ENCODE measurements at regions not wholly inside any gene's neighbourhood (a gene's known extent, or its start where the extent isn't known, plus 50 kb on each side); places are given as distances from the start of the nearest gene placed in this dataset.

DNA sequence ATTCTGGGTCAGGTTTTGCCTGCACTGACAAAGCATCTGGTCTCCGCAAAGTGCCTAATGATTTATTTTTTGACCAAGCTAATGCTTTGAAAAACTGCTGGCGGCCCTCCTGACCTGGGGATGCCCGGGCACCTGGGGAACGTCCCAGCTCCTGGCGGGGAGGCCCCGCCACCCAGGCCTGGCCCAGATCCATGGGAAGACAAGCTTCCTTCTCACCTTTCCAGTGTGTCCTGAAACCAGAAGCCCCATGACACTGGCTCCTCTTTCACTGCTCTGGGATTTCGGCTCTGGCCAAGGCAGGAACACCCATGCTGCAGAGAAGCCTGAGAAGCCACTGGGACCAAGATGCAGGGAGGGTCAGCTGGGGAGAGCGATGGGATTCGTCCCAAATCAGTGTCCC lies 144.1 kb downstream of the SEC61B start:
- no peak for DNase-seq

GRCh38 chr9:99366621-99367020 lies 144.5 kb downstream of the SEC61B start:
- no peak for DNase-seq

GRCh38 chr9:99368341-99369326 lies 146.6 kb downstream of the SEC61B start:
- no peak for DNase-seq

GRCh38 chr9:99369327-99369722 lies 147.2 kb downstream of the SEC61B start:
- no peak for DNase-seq

DNA sequence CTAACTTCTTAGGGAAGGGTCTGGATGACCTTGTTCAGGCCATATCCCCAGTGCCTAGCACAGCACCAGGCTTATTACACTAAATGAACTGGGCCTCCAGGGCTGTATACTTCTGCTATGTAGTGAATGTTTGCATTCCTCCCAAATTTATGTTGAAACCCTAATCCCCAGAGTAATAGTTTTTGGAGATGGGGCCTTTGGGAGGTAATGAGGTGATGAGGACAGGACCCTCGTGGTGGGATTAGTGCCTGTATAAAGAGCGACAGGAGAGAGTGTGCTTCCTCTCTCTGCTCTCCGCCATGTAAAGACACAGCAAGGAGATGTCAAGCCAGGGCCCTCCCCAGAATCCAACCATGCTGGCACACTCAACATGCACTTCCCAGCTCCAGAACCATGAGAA lies 148.3 kb downstream of the SEC61B start:
- no peak for DNase-seq

DNA sequence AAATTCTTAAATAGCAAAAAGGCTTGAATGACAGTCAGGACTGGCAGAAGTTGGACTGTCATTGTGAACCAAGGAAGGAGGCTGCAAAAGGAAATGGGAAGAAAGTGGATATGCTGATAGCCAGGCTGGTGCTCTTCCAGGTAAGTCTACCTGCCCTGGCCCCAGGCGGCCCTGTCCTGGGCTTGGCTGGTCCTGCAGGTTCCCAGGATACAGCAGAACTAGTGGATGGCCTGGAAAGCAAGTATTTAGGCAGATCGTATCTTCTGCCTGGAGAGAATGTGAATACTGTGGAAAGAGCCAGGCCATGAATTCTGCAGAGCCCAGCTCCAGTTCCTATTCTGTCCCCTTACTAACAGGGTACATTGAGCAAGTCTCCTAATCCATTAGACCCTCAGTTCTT lies 149.3 kb downstream of the SEC61B start:
- no peak for DNase-seq

GRCh38 chr9:99373912-99374311 lies 151.8 kb downstream of the SEC61B start:
- DNase-seq = no peak

DNA sequence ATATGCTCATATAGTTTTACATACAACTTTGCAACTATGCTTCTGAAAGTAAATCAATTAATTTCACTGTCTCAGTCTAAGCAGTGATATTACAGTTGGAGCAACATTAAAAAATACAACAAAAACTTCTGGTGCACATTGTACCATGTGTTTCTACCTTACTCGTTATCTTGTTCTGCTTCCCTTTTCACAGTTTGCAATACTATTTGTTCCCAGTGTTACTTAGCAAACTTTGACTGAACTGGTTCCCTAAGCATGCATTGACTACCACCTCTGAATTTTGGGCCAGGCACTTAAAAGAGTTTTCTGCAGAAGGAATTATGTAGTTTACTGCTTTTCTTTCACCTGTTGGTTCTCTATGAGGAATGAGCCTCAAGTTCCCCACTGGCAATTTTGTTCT lies 152.7 kb downstream of the SEC61B start:
- no peak for DNase-seq

GRCh38 chr9:99375481-99375880 lies 153.4 kb downstream of the SEC61B start:
- DNase-seq = no peak

GRCh38 chr9:99377790-99378775 lies 156.0 kb downstream of the SEC61B start:
- no peak for DNase-seq

- DNase-seq = no peak
These were observed 161.5 kb downstream of the SEC61B start for GRCh38 chr9:99383536-99383935.

GRCh38 chr9:99385215-99385614 lies 163.1 kb downstream of the SEC61B start:
- no peak for DNase-seq

GRCh38 chr9:99385814-99386279 lies 163.8 kb downstream of the SEC61B start:
- DNase-seq = no peak

DNA sequence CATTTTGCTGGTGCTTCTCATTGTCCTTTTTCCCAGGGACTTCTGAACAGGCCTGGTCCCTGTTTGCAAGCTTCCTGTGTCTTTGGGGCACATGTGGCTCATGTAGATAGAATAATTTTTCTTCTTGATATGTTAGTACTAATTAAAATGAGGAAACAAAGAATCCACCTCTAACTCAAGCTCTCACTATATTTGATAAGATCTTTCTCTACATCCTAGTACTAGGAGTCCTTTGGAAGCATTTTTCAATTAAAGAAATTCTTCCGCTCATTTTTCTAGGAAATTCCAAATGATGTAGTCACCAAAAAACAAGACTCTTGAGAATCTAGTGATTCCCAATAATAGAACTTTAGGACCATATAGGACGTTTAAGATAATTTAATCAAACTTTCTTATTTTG lies 165.3 kb downstream of the SEC61B start:
- no peak for DNase-seq

- no peak for DNase-seq
These were observed 167.3 kb downstream of the SEC61B start for GRCh38 chr9:99389087-99390033.

DNA sequence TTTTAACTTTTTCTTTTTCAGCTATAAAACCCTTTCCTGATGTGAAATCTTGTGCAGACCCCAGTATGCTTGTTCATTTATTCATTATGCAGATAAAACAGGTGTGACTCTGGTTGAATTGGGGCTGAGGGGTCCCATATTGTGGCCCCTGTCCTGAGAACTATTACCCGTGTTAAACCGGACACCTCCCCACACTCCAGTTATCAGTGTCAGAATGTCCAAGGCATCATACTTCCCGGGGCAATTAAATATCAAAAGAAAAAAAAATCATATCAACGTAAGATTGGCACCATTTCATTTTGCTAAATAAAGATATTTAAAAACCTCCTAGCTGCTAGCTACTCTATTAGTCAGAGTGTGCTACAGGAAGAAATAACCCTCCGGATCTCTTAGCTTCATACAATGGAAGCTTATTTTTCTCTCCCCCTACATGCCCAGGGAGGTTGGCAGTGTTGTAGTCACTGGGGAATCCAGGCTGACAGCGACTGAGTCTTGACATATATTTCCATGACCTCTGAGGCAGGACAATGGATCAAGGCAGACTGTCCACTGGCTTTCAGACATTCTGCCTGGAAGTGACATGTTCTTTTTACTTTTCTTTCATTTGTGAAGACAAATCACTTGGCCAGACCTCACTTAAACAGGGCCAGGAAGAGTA lies 170.0 kb downstream of the SEC61B start:
- DNase-seq = no peak

DNA sequence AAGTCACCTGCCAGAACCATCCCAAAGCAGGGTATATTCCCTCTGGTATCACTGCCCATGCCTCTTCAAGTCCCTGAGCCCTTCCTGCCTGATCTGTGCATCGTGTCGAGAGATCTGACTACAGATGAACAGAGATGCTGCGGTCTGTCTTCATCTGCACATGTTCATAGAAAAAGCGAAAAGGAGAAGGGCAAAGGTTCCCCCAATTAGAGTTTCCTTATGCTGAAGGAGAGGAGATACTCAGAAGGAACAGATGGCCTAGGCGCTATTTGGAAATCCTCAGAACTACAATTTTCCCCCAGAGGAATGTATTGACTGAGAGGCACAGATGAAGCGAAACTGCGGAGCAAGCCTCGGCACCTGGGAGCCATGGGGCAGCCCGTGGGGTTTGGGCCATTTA lies 170.9 kb downstream of the SEC61B start:
- no peak for DNase-seq

DNA sequence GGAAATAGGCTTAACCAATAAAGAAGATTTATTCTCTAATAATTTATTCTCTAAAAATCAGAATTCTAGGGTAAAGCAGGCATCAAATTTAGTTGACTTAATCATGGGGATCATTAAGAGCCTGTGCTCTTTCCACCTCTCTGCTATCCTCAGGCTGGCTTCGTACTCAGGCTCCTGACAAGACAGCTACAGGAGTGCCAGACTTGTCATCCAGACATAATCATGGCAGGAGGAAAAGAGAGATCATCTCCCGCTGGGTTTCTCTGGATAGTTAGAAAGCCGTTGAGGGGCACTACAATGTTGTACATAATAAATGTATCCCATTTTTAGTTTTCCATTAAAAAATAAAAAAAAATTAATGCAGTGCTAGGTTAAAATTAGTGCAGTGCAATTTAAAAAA lies 171.9 kb downstream of the SEC61B start:
- DNase-seq = no peak

- no peak for DNase-seq
These were observed 176.2 kb downstream of the SEC61B start for GRCh38 chr9:99398241-99398640.

DNA sequence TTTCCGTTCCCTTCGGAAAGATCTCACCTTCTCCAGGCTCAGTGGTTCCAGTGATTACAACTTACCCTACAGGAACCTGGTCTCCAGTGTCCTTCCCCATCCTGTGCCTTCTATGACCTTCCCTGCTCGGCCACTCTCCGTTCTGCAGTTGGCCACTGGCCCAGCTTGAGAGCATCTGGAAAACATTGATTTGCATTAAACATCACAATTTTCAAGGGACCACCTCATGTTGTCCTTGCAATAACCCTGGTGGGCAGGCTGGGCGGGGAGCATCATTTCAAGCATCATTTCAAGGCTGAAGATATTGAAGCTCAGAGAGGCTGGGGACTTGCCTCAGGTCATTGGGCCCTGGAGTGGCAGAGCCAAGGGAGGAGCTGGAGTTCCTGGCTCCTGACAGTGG lies 177.4 kb downstream of the SEC61B start:
- no peak for DNase-seq

GRCh38 chr9:99400184-99400731 lies 178.2 kb downstream of the SEC61B start:
- no peak for DNase-seq

Data from SHP77 treated with DMSO at 0.1 percent for 48 hours (cell line).